ENCODE measurements at regions not wholly inside any gene's neighbourhood (a gene's known extent, or its start where the extent isn't known, plus 50 kb on each side); places are given as distances from the start of the nearest gene placed in this dataset.

DNA sequence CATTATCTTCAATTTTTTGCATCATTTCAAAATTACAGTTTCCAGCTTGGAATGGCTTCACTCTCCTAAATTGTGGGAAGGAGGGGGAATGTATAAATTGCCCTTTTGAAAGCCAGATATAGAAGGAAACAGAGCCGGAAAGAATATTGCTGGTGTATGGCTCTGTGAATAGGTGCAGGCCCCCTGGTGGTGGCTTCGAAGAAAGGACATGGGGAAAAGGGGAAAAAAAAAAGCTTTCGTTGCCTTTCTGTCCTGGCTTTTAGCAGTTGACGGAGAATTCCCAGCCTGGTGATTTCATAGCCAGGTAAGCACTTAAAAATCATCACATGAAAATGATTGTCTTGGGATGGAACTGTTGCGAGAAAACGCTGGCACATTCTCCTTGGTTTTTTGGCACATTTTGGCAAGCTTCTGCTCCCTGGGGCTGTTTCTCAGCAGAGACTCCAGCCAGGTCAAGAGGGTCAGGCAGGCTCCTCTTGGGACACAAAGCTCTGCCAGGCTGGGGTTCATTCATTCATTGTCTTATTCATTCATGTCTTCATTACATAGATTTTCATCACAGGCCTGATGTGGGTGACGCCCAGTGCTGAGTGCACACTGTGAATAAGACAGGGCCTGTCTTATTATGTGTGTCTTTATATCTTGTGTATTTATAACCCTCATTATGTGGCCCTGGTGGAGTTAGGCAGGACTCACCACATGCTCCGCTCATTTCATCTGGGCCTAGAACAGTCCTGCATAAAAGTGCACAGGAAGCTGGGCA lies 300.0 kb upstream of the TPM1 start:
- Histone ChIP-seq H3K36me3 (ENCODE audit: control insufficient read depth, insufficient read depth, low read length) (no peaks in the 10 kb centered on the region), H3K4me3 (ENCODE audit: low read depth, low read length) (no peak overlapping the region), H3K27me3 (ENCODE audit: control insufficient read depth, insufficient read depth, low read length) (no peaks in the 10 kb centered on the region)
- peak; percentile 84 for DNase-seq (ENCODE audit: low read depth)
- TF ChIP-seq, protein P1, sequence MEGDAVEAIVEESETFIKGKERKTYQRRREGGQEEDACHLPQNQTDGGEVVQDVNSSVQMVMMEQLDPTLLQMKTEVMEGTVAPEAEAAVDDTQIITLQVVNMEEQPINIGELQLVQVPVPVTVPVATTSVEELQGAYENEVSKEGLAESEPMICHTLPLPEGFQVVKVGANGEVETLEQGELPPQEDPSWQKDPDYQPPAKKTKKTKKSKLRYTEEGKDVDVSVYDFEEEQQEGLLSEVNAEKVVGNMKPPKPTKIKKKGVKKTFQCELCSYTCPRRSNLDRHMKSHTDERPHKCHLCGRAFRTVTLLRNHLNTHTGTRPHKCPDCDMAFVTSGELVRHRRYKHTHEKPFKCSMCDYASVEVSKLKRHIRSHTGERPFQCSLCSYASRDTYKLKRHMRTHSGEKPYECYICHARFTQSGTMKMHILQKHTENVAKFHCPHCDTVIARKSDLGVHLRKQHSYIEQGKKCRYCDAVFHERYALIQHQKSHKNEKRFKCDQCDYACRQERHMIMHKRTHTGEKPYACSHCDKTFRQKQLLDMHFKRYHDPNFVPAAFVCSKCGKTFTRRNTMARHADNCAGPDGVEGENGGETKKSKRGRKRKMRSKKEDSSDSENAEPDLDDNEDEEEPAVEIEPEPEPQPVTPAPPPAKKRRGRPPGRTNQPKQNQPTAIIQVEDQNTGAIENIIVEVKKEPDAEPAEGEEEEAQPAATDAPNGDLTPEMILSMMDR (IDR thresholded peaks at IDR 0.05; ENCODE audit: insufficient read depth, low read depth, low read length) = peak; percentile 83
- POLR2A ChIA-PET = interaction anchor here (0.6 kb wide), 1 partner anchor 137 kb away, joined by 3 read pairs; no protein-coding TSS in a partner anchor
- CTCF ChIA-PET = interaction anchor here (0.6 to 5.0 kb wide), 53 partner anchors 10 to 805 kb away, joined by 3 to 35 read pairs (median 4); partner anchors contain the start of gene TLN2

DNA sequence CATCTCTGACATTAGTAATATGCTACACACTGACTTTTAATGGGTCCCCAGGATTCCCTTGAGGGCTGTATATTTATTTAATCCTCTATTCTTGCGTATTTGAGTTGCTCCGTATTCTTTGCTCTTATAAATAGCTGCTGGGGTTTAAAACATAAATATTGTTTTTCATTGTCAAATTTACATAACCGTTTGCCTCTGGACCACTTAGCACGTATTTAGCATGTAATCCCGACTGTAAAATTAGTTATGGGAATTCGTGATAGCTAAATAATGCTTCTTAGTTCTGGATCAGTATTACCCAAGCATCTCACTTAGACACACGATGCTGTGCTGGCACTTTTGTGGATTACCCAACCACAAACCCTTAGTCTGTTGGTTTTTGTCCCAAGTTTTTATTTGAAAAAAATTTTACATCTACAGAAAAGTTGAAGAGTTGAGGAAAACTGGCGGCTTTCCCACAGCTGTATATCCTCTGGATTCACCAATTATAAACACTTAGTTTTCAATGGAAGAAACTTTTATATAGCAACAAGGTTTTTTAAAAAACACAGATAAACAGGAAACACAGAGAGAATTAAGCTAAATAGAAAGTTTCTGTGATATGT lies 296.8 kb upstream of the TPM1 start:
- ChIA-PET CTCF (no interaction called here), POLR2A (no interaction called here)
- no peak for DNase-seq (ENCODE audit: low read depth)

DNA sequence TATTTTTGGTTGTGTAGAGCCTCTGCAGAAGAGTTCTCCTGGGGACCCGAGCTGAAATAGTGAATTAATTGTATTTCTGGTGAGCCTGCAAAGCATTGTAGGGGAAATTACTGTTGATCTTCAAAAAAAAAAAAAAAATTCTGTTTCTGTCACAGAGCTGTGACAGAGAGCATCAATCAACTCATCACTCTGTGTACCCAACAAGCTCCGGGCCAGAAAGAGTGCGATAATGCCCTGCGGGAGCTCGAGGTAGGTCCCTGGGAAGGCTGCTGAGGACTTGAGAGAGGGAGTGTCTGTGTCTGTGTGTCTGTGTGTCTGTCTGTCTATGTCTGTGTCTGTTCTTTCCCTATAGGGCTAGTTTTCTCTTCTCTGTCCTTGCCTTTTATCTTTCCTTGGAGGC lies 294.4 kb upstream of the TPM1 start:
- Histone ChIP-seq H3K36me3 (ENCODE audit: control insufficient read depth, insufficient read depth, low read length) (no peaks in the 10 kb centered on the region), H3K27me3 (ENCODE audit: control insufficient read depth, insufficient read depth, low read length) (no peaks in the 10 kb centered on the region), H3K4me3 (ENCODE audit: low read depth, low read length) (no peak overlapping the region)
- DNase-seq (ENCODE audit: low read depth) = no peak
- TF ChIP-seq, protein P1 (IDR thresholded peaks at IDR 0.05; ENCODE audit: insufficient read depth, low read depth, low read length) = no peak
- ChIA-PET CTCF (interaction anchor here (0.6 to 2.0 kb wide), 2 partner anchors 10 to 155 kb away, joined by 3 to 6 read pairs; no protein-coding TSS in a partner anchor), POLR2A (no interaction called here)

More for the DNA sequence above, 296.8 kb upstream of the TPM1 start:
- no peaks in the 10 kb centered on the region for H3K36me3 ChIP-seq (ENCODE audit: control insufficient read depth, insufficient read depth, low read length)
- TF ChIP-seq, protein P1 (IDR thresholded peaks at IDR 0.05; ENCODE audit: insufficient read depth, low read depth, low read length) = no peak
- no peak overlapping the region for H3K4me3 ChIP-seq (ENCODE audit: low read depth, low read length)
- H3K27me3 ChIP-seq (ENCODE audit: control insufficient read depth, insufficient read depth, low read length) = no peaks in the 10 kb centered on the region

DNA sequence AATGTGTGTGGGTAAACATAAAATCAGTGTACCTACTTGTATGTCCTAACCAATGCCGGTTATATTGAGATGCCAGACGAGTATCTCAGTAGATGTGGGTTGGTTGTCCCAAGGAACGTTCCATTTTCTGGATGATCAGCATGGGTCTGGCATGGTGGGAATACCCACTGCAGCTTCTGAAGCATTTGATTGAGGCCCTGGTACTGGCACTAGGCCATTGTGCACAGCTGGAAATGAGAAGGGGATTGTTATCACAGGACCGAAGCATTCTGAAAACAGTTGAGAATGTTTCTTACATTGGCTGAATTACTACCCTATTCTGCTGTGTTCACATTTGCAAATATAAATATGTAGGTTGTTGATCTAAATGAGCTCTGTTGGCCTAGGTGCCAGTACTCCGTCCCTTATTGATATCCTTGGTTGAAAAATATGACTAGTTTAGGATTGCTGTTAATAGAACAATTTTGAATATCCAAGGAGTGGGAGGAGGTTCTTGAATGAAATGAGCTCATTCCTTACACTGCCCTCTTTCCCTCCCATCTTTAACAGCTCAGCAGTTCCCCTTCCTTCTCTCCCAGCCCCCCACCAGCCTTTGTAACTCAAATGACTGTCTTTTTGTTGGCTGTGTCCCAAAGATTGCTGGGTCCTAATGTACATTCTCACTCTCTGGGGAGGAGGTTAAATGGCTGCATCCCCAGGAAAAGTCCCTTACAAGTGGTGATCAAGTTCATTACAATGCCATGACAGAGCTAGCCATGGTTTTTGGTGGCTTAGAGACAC lies 293.3 kb upstream of the TPM1 start:
- POLR2A ChIA-PET = no interaction called here
- no peak for DNase-seq (ENCODE audit: low read depth)
- H3K27me3 ChIP-seq (ENCODE audit: control insufficient read depth, insufficient read depth, low read length) = no peaks in the 10 kb centered on the region
- CTCF ChIA-PET = no interaction called here
- no peak overlapping the region for H3K4me3 ChIP-seq (ENCODE audit: low read depth, low read length)
- H3K36me3 ChIP-seq (ENCODE audit: control insufficient read depth, insufficient read depth, low read length) = no peaks in the 10 kb centered on the region
- TF ChIP-seq, protein P1 (IDR thresholded peaks at IDR 0.05; ENCODE audit: insufficient read depth, low read depth, low read length) = no peak

DNA sequence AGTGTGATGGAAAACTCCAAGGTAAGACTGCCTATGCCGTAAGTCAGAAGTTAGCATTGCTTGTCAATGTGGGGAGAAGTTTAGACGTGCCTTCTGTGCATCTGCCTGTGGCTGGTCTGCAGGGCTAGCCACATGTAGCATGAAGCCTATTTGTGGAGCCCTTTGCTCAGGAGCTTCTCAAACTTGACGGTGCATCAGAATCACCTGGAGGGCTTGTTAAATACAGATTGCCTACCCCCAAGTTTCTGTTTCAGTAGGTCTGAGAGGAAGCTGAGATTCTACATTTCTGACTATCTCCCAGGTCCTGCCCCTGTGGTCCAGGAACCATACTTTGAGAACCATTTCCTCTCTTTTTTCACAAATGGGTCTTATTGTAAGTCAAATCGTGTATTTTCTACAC lies 292.1 kb upstream of the TPM1 start:
- H3K4me3 ChIP-seq (ENCODE audit: low read depth, low read length) = no peak overlapping the region
- H3K36me3 ChIP-seq (ENCODE audit: control insufficient read depth, insufficient read depth, low read length) = no peaks in the 10 kb centered on the region
- H3K27me3 ChIP-seq (ENCODE audit: control insufficient read depth, insufficient read depth, low read length) = no peaks in the 10 kb centered on the region
- POLR2A ChIA-PET = no interaction called here
- CTCF ChIA-PET = interaction anchor here (0.9 to 5.8 kb wide), 2 partner anchors 8 to 11 kb away, joined by 3 to 35 read pairs; no protein-coding TSS in a partner anchor
- TF ChIP-seq, protein P1 (IDR thresholded peaks at IDR 0.05; ENCODE audit: insufficient read depth, low read depth, low read length) = no peak
- DNase-seq (ENCODE audit: low read depth) = no peak
